Left ventricle myocardium inferior (tissue), 1 donor: ENCODE measurements at regions not wholly inside any gene's neighbourhood (a gene's known extent, or its start where the extent isn't known, plus 50 kb on each side); places are given as distances from the start of the nearest gene placed in this dataset.

Experiments
- DNase-seq: peaks from one replicate; pipeline ENCODE4 v3.0.0-alpha.2; 2020
- H3K27ac ChIP-seq: fragments of 200-600 bp; replicated peaks from 2 replicates; pipeline ENCODE4 v1.8.0; 2021
- H3K27me3 ChIP-seq: fragments of 200-600 bp; 2 replicates; pipeline ENCODE4 v1.8.0; 2021; ENCODE audit warnings: low read depth
- H3K36me3 ChIP-seq: fragments of 200-600 bp; 2 replicates; pipeline ENCODE4 v1.8.0; 2021
- H3K4me1 ChIP-seq: fragments of 200-600 bp; 2 replicates; pipeline ENCODE4 v1.8.0; 2021
- H3K4me3 ChIP-seq: fragments of 200-600 bp; 2 replicates; pipeline ENCODE4 v1.8.0; 2021; ENCODE audit warnings: mild to moderate bottlenecking, moderate library complexity
- H3K9me3 ChIP-seq: fragments of 200-600 bp; replicated peaks from 2 replicates; pipeline ENCODE4 v1.8.0; 2021
- intact Hi-C: fragments of 100-400 bp; cut with micrococcal nuclease; formaldehyde crosslinking; loops from one replicate; pipeline ENCODE4 v1.11.0; 2022
- TF ChIP-seq, protein P1 (sequence below): fragments of 200-600 bp; IDR thresholded peaks from 2 replicates; pipeline ENCODE4 v1.8.0; 2021; ENCODE audit warnings: antibody characterized with exemption, mild to moderate bottlenecking, borderline replicate concordance
- donor health status: DM: no; HTN: yes; CAD: no; lungs with severe emphysema.

GRCh38 chr6:22349051-22349450, 52.2 kb upstream of the PRL start:
- intact Hi-C loops: no loop called here
- H3K36me3 ChIP-seq: no peaks in the 10 kb centered on the region
- no peaks in the 10 kb centered on the region for H3K4me1 ChIP-seq
- no peak for DNase-seq
- no peaks in the 10 kb centered on the region for H3K27me3 ChIP-seq
- TF ChIP-seq, protein P1, sequence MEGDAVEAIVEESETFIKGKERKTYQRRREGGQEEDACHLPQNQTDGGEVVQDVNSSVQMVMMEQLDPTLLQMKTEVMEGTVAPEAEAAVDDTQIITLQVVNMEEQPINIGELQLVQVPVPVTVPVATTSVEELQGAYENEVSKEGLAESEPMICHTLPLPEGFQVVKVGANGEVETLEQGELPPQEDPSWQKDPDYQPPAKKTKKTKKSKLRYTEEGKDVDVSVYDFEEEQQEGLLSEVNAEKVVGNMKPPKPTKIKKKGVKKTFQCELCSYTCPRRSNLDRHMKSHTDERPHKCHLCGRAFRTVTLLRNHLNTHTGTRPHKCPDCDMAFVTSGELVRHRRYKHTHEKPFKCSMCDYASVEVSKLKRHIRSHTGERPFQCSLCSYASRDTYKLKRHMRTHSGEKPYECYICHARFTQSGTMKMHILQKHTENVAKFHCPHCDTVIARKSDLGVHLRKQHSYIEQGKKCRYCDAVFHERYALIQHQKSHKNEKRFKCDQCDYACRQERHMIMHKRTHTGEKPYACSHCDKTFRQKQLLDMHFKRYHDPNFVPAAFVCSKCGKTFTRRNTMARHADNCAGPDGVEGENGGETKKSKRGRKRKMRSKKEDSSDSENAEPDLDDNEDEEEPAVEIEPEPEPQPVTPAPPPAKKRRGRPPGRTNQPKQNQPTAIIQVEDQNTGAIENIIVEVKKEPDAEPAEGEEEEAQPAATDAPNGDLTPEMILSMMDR: no peak
- no peak overlapping the region for H3K4me3 ChIP-seq
- no peak overlapping the region for H3K27ac ChIP-seq
- H3K9me3 ChIP-seq: no peaks in the 10 kb centered on the region

- DNase-seq: no peak
- H3K9me3 ChIP-seq: no peaks in the 10 kb centered on the region
- no peaks in the 10 kb centered on the region for H3K4me1 ChIP-seq
- intact Hi-C loops: no loop called here
- H3K27me3 ChIP-seq: no peaks in the 10 kb centered on the region
- H3K27ac ChIP-seq: no peak overlapping the region
- TF ChIP-seq, protein P1: no peak
- no peaks in the 10 kb centered on the region for H3K36me3 ChIP-seq
- no peak overlapping the region for H3K4me3 ChIP-seq
Observed at GRCh38 chr6:22349528-22349927, 52.7 kb upstream of the PRL start.

- intact Hi-C loops: no loop called here
Observed at GRCh38 chr6:22350109-22350508, 53.3 kb upstream of the PRL start.

DNA sequence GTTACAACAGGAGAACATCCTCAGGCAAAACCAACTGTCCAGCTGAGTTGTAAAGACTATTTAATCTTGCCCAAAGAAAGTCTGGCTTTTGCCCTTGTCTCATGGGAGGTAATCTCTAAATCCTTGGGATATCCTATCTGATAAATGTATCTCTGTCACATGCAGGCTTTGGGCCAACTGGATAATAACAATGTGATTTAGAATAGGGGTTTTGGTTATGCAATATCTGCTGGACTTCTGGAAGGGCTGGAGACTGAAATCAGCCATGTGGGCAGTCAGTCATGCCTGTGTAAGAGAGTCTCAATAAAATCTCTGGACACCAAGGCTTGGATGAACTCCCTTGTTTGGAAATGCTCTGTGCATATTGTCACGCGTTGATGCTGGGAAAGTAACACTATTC, 56.3 kb upstream of the PRL start:
- intact Hi-C loops: no loop called here
- Histone ChIP-seq H3K27me3 (no peaks in the 10 kb centered on the region), H3K27ac (no peak overlapping the region), H3K4me1 (peaks cover 4% of the 10 kb centered on the region), H3K4me3 (no peak overlapping the region), H3K9me3 (no peaks in the 10 kb centered on the region), H3K36me3 (no peaks in the 10 kb centered on the region)
- DNase-seq: no peak
- TF ChIP-seq, protein P1: no peak

More at GRCh38 chr6:22350109-22350508, 53.3 kb upstream of the PRL start:
- Histone ChIP-seq H3K4me3 (no peak overlapping the region), H3K9me3 (no peaks in the 10 kb centered on the region), H3K27ac (no peak overlapping the region), H3K4me1 (peaks cover 4% of the 10 kb centered on the region), H3K27me3 (no peaks in the 10 kb centered on the region), H3K36me3 (no peaks in the 10 kb centered on the region)
- TF ChIP-seq, protein P1: no peak
- DNase-seq: no peak

DNA sequence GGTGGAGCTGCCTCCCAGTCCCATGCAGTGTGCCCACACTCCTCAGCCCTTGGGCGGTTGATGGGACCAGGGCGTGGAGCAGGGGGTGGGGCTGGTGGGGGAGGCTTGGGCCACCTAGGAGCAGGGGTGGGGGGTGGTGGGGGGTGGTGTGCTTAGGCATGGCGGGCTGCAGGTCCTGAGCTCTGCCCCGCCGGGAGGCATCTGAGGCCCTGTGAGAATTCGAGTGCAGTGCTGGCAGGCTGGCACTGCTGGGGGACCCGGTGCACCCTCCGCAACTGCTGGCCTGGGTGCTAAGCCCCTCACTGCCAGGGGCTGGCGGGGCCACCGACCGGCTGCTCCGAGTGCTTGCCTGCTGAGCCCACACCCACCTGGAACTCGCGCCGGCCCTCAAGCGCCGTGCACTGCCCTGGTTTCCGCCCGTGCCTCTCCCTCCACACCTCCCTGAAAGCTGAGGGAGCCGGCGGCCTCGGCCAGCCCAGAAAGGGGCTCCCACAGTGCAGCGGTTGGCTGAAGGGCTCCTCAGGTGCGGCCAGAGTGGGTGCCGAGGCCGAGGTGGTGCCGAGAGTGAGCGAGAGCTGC, 59.6 kb upstream of the PRL start:
- intact Hi-C loops: no loop called here
- no peak for DNase-seq
- Histone ChIP-seq H3K27ac (no peak overlapping the region), H3K36me3 (no peaks in the 10 kb centered on the region), H3K4me3 (no peak overlapping the region), H3K9me3 (peaks cover 2% of the 10 kb centered on the region), H3K4me1 (peaks cover 4% of the 10 kb centered on the region), H3K27me3 (no peaks in the 10 kb centered on the region)
- TF ChIP-seq, protein P1: no peak
